Endothelial cell of umbilical vein (primary cell): ENCODE measurements at regions not wholly inside any gene's neighbourhood (a gene's known extent, or its start where the extent isn't known, plus 50 kb on each side); places are given as distances from the start of the nearest gene placed in this dataset.

ENCODE experiments used
- BruUV-seq: library from RNA; stranded (reverse); fragments of 400-500 nt; replicated peaks from 2 replicates; lab custom pipeline; 2021; lab: Mats Ljungman, UMichigan
- CTCF ChIA-PET: fragments of 300-600, 350-600 bp; sonication (Branson Sonifier 250); formaldehyde crosslinking; loops from one replicate; lab custom pipeline; 2021; ENCODE audit warnings: antibody characterized with exemption, inconsistent platforms; lab: Charles Lee
- POLR2A ChIA-PET: fragments of 300-600, 350-600 bp; sonication (Branson Sonifier 250); formaldehyde crosslinking; loops from one replicate; lab custom pipeline; 2021; ENCODE audit warnings: antibody characterized with exemption, inconsistent platforms; lab: Charles Lee
- DNase-seq: peaks from one replicate; pipeline ENCODE4 v3.0.0-alpha.2; 2011; ENCODE audit warnings: low read depth, low spot score
- FAIRE-seq: peaks from 2 replicates; lab custom pipeline; 2011; peaks lifted over from hg19 to GRCh38; lab: Jason Lieb, UNC
- H2AFZ ChIP-seq: 2 replicates; pipeline ENCODE4 v1.6.0; 2012; ENCODE audit warnings: low read depth, low read length, control low read depth, inconsistent platforms
- H3K27ac ChIP-seq: 2 replicates; pipeline ENCODE4 v1.5.1; 2011; ENCODE audit warnings: low read depth, mild to moderate bottlenecking, control low read depth, low read length, moderate library complexity; ENCODE audit not compliant: insufficient read depth
- H3K27me3 ChIP-seq, 2 experiments: 2 replicates each; pipeline versions ENCODE4 v1.6.0 to v1.6.1; 2011; ENCODE audit warnings: low read length in 2 of 2, mixed read lengths in 1 of 2; ENCODE audit not compliant: control insufficient read depth in 2 of 2, insufficient read depth in 2 of 2
- H3K36me3 ChIP-seq, 2 experiments: 2 replicates in 1 of 2; 3 replicates in 1 of 2; pipeline ENCODE4 v1.5.1; 2011; ENCODE audit warnings: low read length in 2 of 2, mild to moderate bottlenecking in 1 of 2, moderate library complexity in 1 of 2; ENCODE audit not compliant: control insufficient read depth in 2 of 2, insufficient read depth in 2 of 2; ENCODE audit errors: extremely low read depth in 1 of 2
- H3K4me1 ChIP-seq: 3 replicates; pipeline ENCODE4 v1.5.1; 2011; ENCODE audit warnings: mild to moderate bottlenecking, low read length; ENCODE audit not compliant: control insufficient read depth, insufficient read depth; ENCODE audit errors: extremely low read depth
- H3K4me2 ChIP-seq: 2 replicates; pipeline ENCODE4 v1.6.1; 2011; ENCODE audit warnings: low read length, control low read depth, mixed read lengths; ENCODE audit not compliant: insufficient read depth
- H3K4me3 ChIP-seq, 3 experiments: fragments of 200-600 bp in 1 of 3; sonication (generic), shearing (Covaris generic) in 1 of 3; replicated peaks in 1 of 3; 2 replicates each; pipeline ENCODE4 v1.5.1; 2011 to 2016; ENCODE audit warnings: control low read depth in 3 of 3, low read length in 3 of 3, mild to moderate bottlenecking in 2 of 3, inconsistent platforms in 1 of 3, low read depth in 1 of 3, moderate library complexity in 1 of 3; ENCODE audit not compliant: insufficient read depth in 1 of 3
- H3K79me2 ChIP-seq: 2 replicates; pipeline ENCODE4 v1.6.0; 2012; ENCODE audit warnings: low read length, inconsistent platforms; ENCODE audit not compliant: control insufficient read depth, insufficient read depth
- H3K9ac ChIP-seq: replicated peaks from 2 replicates; pipeline ENCODE3; 2011; ENCODE audit warnings: low read length, control low read depth; ENCODE audit not compliant: insufficient read depth; ENCODE audit errors: extremely low read depth
- H3K9me1 ChIP-seq: replicated peaks from 3 replicates; pipeline ENCODE4 v1.6.0; 2011; ENCODE audit warnings: mild to moderate bottlenecking, low read length; ENCODE audit not compliant: control insufficient read depth, insufficient read depth; ENCODE audit errors: extremely low read depth
- H3K9me3 ChIP-seq: replicated peaks from 2 replicates; pipeline ENCODE4 v1.5.1; 2012; ENCODE audit warnings: low read length, inconsistent platforms; ENCODE audit not compliant: control insufficient read depth, insufficient read depth
- H4K20me1 ChIP-seq: replicated peaks from 2 replicates; pipeline ENCODE3; 2011; ENCODE audit warnings: mild to moderate bottlenecking, low read length; ENCODE audit not compliant: control insufficient read depth, insufficient read depth; ENCODE audit errors: extremely low read depth
- EZH2 ChIP-seq: IDR thresholded peaks from 2 replicates; pipeline ENCODE4 v1.6.1; 2012; ENCODE audit warnings: borderline replicate concordance, low read depth, mild to moderate bottlenecking, moderate library complexity, low read length, inconsistent platforms; ENCODE audit not compliant: severe bottlenecking
- FOS ChIP-seq: IDR thresholded peaks from 2 replicates; pipeline ENCODE4 v1.6.1; 2011; ENCODE audit warnings: mild to moderate bottlenecking, low read length, moderate library complexity, borderline replicate concordance; ENCODE audit not compliant: insufficient read depth
- GATA2 ChIP-seq: IDR thresholded peaks from 2 replicates; pipeline ENCODE4 v1.7.0; 2011; ENCODE audit warnings: low read depth, mild to moderate bottlenecking, moderate library complexity, mixed read lengths, low read length; ENCODE audit not compliant: insufficient read length, insufficient read depth
- JUN ChIP-seq: IDR thresholded peaks from 2 replicates; pipeline ENCODE4 v1.6.1; 2011; ENCODE audit warnings: borderline replicate concordance, low read depth; ENCODE audit not compliant: insufficient read length, insufficient read depth
- MYC ChIP-seq: IDR thresholded peaks from one replicate; pipeline ENCODE4 v1.6.1; 2011; ENCODE audit warnings: mild to moderate bottlenecking, low read depth, low read length
- POLR2A ChIP-seq: IDR thresholded peaks from 2 replicates; pipeline ENCODE4 v1.6.1; 2012; ENCODE audit warnings: low read depth, mild to moderate bottlenecking, control low read depth, low read length
- POLR2AphosphoS5 ChIP-seq: IDR thresholded peaks from 2 replicates; pipeline ENCODE4 v1.6.1; 2012; ENCODE audit warnings: low read depth, mild to moderate bottlenecking, control low read depth, low read length, moderate library complexity; ENCODE audit not compliant: insufficient read depth
- dilution Hi-C: fragments of 300-500 bp; cut with MboI; formaldehyde crosslinking; loops from one replicate; pipeline ENCODE4 v1.15.0; 2019; ENCODE audit warnings: low sequenced_read_pairs; ENCODE audit not compliant: extremely low pct_ligation_motif_present
- intact Hi-C: fragments of 100-400 bp; cut with micrococcal nuclease; formaldehyde crosslinking; loops from one replicate; pipeline ENCODE4 v1.10.0; 2022
- TF ChIP-seq, protein P1 (sequence below), 2 donors: IDR thresholded peaks; 1 replicate in 1 of 2; 2 replicates in 1 of 2; pipeline ENCODE4 v1.5.1; 2011; ENCODE audit warnings: low read length in 2 of 2, mild to moderate bottlenecking in 2 of 2, moderate library complexity in 2 of 2, control low read depth in 1 of 2, inconsistent platforms in 1 of 2, low read depth in 1 of 2; ENCODE audit not compliant: insufficient read depth in 1 of 2; ENCODE audit errors: extremely low read depth in 1 of 2
- TF ChIP-seq, protein P2 (sequence below): IDR thresholded peaks from 2 replicates; pipeline ENCODE4 v1.6.1; 2011; ENCODE audit not compliant: insufficient read depth, insufficient read length

DNA sequence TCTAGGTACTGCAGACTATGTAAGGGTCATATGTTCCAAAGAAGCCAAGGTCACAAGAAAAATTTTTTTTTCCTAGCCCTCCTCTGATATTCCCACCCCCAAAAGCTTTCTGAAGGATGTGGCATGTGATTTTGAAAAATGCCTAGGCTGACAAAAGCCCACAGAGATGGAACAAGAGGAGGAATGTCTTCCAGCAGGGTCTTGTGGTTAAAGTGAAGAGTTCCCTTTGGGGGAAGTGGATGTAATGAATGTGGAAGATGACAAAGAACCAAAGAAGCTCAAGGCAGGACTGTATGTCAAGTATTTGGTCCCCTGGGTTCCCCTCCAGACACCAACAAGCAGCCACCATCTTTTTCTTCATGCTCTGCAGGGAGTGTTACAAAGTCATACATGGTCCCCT is 268.8 kb downstream of the BCOR start:
- no peaks in the 10 kb centered on the region for H3K36me3 ChIP-seq
- dilution Hi-C loops: no loop called here
- H3K79me2 ChIP-seq: no peaks in the 10 kb centered on the region
- no peak overlapping the region for H3K9ac ChIP-seq
- no peaks in the 10 kb centered on the region for H3K9me3 ChIP-seq
- H3K27ac ChIP-seq: no peak overlapping the region
- peak; percentile 15 for FAIRE-seq
- H2AFZ ChIP-seq: no peak overlapping the region
- H3K4me3 ChIP-seq: no peak overlapping the region
- H3K9me1 ChIP-seq: no peaks in the 10 kb centered on the region
- intact Hi-C loops: no loop called here
- H3K4me2 ChIP-seq: no peak overlapping the region
- no peaks in the 10 kb centered on the region for H3K4me1 ChIP-seq
- H3K27me3 ChIP-seq: no peaks in the 10 kb centered on the region
- CTCF ChIA-PET: interaction anchor here (1.0 kb wide), 1 partner anchor 98 kb away, joined by 3 read pairs; no protein-coding TSS in a partner anchor
- H4K20me1 ChIP-seq: no peaks in the 10 kb centered on the region
- BruUV-seq: no TSS peak
- DNase-seq: no peak
- POLR2A ChIA-PET: no interaction called here
- no peak for TF ChIP-seq EZH2
- no peak for TF ChIP-seq GATA2
- no peak for TF ChIP-seq FOS
- TF ChIP-seq MYC: no peak
- TF ChIP-seq, protein P1, sequence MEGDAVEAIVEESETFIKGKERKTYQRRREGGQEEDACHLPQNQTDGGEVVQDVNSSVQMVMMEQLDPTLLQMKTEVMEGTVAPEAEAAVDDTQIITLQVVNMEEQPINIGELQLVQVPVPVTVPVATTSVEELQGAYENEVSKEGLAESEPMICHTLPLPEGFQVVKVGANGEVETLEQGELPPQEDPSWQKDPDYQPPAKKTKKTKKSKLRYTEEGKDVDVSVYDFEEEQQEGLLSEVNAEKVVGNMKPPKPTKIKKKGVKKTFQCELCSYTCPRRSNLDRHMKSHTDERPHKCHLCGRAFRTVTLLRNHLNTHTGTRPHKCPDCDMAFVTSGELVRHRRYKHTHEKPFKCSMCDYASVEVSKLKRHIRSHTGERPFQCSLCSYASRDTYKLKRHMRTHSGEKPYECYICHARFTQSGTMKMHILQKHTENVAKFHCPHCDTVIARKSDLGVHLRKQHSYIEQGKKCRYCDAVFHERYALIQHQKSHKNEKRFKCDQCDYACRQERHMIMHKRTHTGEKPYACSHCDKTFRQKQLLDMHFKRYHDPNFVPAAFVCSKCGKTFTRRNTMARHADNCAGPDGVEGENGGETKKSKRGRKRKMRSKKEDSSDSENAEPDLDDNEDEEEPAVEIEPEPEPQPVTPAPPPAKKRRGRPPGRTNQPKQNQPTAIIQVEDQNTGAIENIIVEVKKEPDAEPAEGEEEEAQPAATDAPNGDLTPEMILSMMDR (IDR thresholded peaks at IDR 0.05; ENCODE audit: extremely low read depth in 1 of 2, insufficient read depth in 1 of 2, low read depth in 1 of 2, low read length in 2 of 2): no peak
- no peak for TF ChIP-seq POLR2AphosphoS5
- TF ChIP-seq POLR2A: no peak
- TF ChIP-seq JUN: no peak
- TF ChIP-seq, protein P2, sequence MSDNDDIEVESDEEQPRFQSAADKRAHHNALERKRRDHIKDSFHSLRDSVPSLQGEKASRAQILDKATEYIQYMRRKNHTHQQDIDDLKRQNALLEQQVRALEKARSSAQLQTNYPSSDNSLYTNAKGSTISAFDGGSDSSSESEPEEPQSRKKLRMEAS: no peak
